Occipital lobe (tissue), 1 donor: ENCODE measurements at regions not wholly inside any gene's neighbourhood (a gene's known extent, or its start where the extent isn't known, plus 50 kb on each side); places are given as distances from the start of the nearest gene placed in this dataset.
A peak's percentile ranks its signal among the peaks of the same experiment; 100 is the strongest.

Source experiments
- DNase-seq: peaks from one replicate; lab custom pipeline; 2025; lab: John Stamatoyannopoulos, UW

DNA sequence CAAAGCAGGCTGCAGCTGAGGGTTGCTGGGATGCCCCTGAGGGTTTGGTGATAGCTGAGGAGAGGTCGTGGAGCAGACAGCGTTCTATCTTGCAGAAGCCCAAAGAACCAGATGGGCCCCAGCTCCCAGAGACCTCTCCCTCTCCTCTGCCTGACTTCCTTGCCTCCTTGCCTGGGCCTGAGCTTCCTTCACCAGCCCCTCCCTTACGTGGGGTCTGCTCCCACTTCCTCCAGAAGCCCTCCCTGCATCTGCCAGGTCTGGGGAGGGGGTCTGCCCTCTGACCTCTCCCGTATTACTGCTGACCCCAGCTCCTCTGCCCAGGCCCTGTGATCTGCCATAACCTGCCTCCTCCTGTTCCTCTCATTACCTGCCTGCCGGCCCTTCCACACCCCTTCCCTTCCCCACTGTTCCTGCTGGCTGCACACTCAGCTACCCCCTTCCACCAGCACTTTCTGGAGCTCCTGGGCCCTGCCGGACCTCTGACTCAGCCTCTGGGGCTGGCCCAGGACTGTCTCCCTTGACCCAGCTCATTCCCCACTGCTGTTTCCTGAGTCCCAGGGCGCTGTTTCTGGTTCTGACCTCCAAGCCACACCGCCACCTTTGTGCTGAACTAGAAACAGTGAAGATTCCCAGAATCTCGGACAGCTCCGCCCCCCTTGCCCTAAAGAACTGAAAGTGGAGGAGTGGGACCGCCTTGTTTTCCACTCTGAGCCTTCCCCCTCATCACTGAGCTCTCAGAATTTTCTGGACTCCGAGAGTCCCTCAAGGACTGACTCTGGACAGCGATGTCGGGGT, 237.7 kb upstream of the C1orf174 start:
- DNase-seq, result no peak

DNA sequence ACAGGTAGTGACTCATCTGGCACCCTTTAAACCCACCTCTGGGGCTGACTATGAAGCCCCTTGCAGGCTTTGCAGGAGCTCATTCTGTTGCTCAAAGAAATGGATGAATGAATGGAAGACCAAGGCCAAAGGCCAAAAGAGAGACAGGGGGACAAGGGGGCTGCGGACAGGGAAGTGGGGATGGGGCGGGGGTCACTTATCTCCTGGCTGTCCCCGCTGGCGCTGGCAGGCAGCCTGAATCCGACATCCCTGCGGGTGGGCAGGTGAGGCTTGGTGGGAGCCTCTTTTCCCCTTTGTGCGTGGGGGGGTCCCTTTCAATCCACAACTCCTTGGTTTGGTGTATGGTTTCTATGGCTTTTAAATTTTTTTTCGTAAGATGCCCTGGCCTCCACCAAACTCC, 239.6 kb upstream of the C1orf174 start:
- DNase-seq, result no peak

DNA sequence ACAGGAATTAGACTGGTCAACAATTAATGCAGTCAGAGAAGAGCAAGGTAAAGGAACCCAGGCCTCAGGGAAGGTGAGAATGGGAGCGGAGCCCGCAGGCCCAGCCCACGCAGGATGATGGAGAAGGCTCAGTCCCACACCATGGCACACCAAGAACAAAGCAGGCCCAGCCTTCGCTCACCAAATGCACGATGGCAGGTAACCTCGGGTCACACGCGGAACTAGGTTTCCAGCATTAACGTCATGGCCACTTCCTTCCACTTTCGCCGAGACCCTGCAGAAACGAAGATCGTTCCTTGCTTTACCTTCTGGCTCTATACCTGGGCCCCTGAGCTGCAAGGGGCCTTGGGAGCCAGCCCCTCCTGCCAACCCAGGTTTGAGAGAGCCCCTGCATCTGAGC, 240.2 kb upstream of the C1orf174 start:
- DNase-seq, result no peak

DNA sequence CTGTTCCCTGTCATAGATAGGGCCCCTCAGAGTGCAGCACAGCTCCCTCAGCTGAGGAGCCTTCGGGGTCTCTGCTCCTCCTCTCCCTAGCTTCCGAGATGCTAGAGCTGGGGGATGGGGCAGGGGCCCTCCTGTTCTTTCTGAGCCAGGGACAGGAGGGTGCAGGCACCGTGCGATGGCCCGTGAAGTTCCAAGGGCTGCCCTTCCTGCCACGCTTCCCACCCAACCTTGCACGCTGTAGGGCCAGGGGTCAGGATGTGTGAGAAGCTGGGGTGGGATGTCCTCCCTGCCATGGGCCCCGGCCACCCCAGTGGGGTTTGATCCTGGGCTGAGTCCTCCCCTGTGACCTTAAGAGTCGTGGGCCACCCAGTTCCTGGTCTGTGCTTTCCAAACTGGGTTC, 240.7 kb upstream of the C1orf174 start:
- DNase-seq, result no peak

DNA sequence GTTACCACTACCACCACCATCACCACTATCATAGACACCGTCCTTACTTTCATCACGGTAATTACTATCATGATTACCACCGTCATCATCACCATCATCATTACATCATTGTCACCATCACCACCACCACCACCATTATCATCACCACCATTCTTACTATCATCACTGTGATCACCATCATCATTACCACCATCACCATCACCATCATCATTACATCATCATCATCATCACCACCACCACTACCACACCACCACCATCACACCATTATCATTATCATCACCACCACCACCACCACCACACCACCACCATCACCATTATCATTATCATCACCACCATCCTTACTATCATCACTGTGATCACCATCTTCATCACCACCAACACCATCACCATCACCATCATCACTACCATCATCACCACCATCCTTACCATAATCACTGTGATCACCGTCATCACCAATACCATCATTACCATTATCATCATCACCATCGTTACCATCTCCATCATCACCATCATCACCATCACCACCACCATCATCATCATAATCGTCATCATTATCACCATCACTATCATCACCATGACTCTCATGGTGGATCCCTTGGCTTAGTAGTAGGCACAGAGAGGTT, 244.4 kb upstream of the C1orf174 start:
- no peak for DNase-seq

DNA sequence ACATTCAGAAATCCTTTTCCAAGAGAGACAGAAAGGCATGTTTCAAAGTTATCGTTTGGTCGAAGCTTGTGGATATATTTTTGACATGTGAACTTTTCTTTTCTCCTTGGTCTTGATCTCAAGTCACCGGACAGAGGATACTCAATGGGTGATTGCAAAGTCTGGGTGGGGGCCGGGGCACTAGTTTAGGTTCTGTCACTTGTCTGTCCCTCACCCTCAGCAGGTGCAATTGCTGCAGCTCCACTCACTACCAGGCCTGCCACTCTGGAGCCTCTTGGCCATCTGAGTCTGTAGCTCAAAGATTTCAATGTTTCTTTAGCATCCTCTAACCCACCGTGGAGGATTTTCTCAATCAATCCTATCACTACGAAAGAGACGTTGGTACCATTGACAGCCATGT, 246.0 kb upstream of the C1orf174 start:
- no peak for DNase-seq

DNA sequence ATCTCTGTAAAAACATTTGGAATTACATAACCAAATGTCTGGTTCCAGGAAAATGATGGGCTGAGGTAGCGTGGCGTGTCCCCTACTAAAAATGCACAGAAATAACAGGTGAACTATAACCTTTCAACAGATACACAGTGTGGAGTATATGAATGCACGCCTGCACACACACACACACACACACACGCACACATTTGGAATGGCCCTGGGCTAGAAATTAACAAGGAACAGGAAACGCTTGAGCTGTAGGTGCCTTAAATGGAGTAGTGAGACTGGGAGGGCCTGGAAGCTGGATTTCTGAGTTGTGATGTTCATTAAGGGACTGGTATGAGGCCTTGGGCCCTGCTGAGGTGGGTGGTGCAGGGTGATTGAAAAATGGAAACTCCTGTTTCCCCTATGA, 246.5 kb upstream of the C1orf174 start:
- DNase-seq, result no peak

DNA sequence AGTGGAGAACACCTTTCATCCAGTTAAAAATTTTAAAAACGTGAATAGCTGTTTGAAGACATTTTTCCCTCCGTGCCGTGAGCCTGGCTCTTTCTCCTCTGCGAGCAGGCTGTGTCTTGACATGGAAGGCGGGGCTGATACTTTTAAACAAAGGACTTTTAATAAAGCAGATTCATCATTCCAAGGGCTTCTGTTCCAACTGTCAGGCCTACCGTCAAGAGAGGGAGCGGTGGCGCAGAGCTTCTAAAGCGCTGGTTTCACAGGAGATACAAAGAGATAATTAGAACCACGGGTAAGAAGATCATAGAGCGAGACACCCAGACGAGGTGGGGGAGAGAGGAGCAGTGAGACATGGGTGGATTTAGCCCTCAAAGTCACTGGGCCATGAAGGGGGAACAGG, 247.4 kb upstream of the C1orf174 start:
- no peak for DNase-seq

DNA sequence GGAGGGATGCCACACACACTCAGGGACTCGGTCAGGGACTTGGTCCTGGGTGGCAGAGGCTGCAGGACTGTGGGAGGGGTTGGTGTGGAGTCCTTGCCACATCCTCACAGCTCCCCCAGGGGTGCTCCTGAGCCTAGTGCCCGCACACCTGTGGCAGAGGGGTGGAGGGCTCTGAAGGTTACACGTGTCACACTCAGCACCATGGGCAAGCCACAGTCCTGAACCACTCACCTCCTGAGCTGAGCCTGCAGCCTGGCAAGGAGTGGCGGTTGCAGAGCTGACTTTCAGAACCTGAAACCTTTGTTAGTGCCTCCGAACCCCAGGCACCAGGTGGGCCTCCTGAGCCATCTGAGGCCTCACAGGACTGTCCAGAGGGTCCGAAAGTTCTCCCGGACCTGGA, 249.2 kb upstream of the C1orf174 start:
- DNase-seq, result no peak

DNA sequence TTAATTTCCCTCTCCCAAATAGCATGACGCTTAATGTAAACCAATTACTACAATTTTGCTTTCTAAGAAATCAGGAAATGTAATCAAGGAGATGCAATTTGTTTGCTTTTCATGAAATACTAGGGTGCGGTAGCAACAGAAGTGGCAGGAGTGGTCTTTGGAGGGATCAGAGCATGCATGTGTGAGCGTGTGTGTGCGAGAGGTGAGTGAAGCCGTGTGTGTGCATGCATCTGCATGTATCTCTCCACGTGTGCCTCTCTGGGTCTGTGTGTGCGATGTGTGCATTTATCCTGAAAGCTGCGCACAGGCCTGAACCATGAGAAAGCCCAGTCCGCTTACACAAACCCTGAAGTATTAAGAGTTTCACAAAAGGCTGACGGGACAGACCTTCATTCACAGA, 249.8 kb upstream of the C1orf174 start:
- no peak for DNase-seq

DNA sequence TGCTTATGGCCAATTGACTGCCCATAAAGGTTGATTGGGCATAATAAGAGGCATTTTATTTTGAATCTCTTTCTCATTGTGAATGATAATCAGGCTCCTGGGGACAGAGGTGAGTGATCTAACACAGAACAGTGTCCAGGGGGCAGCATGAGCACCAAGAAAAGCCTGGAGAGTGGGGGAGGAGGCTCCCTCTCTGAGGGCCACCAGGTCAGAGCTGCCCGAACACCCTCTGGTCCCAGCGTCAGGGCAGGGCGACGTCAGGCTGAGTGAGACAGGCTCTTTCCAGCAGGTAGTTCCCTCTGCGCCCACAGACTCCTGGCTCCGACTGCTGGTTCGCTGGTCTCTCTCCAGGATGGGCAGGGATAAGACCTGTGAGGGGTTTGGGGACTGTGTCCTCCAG, 250.2 kb upstream of the C1orf174 start:
- no peak for DNase-seq

DNA sequence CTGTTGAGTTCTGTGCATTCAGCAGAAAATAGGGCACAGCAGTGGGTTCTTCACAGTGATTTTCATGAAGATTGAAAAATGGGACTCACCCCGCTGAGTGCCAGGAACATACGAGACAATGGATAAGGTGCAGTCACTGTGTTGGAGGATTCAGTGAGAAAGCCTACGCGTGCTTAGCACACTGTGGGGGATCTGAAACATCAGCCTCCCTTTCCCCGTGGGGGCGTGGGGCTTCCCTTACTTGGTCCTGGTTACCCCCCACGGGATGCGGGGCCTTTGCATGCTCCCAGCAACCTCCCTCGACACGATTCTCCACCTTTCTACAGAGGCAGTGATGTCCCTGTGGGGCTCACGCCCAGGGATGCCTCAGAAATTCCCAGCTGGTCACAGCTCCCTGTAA, 252.2 kb upstream of the C1orf174 start:
- no peak for DNase-seq

DNA sequence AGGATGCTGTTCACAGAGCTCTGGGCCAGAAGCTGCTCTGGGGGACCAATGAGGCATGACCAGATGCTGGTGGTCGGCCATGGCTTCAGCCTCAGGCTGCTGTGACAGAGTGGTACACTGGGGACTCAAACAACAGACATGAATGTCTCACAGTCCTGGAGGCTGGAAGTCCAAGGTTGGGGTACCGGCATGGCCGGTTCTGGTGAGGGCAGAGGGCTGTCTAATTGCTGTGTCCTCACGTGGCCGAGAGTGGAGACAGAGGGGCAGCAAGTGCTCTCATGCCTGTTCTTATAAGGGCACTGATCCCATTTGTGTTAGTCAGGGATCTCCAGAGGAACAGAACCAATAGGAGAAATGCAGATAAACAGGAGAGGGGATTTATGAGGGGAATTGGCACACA, 253.5 kb upstream of the C1orf174 start:
- DNase-seq, result no peak

DNA sequence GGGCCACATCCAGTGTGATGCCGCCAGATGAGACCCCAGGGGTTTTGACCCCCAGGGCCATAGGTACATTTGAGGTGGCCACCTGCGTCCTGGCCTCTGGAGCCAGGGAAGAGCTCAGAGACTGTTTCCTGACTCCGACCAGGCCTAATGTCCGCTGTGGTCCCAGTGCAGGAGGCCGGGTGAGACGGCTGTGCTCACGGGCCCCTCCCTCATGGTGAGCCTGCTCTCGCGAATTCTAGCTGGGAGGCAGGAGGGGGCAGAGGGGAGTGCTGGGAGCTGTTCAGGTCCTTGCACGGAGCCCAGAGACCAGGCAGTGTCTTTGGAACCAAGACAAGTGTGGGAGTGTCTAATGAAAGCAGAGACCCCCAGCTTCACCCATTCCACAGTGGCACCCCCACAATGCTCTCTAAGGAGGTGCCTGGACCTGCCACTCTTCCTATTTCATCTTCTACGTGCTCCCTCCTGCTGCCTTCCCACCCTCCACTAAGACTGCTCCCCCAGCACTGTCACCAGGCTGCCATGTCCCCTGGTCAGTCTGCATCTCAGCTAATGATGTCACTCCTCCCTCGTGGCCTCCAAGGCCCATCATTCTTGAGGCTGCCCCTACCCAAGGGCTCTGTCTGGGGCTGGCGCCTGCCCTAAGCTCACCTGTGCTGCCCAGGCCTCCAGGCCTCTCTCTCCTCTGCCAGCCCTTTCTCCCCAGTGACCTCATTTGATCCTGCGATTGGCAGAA, 256.3 kb upstream of the C1orf174 start:
- no peak for DNase-seq

DNA sequence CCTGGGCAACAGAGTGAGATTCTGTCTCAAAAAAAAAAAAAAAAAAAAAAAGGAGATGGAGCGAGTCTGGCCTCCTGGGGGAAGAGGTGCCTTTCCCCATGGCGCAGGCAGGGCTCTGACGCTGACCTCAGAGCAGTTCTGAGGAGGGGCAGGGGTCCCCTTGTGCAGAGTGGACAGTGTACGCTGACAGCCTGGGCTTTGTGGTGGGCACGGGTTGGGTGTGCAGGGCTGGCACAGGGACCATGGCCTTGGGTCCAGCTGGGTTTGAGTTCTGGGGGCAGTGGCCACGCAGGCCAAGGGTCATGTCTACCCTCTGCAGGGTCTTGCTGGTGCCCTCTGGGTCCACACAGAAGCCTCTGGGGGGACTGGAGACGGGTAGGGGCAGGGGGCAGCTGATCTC, 260.1 kb upstream of the C1orf174 start:
- no peak for DNase-seq

DNA sequence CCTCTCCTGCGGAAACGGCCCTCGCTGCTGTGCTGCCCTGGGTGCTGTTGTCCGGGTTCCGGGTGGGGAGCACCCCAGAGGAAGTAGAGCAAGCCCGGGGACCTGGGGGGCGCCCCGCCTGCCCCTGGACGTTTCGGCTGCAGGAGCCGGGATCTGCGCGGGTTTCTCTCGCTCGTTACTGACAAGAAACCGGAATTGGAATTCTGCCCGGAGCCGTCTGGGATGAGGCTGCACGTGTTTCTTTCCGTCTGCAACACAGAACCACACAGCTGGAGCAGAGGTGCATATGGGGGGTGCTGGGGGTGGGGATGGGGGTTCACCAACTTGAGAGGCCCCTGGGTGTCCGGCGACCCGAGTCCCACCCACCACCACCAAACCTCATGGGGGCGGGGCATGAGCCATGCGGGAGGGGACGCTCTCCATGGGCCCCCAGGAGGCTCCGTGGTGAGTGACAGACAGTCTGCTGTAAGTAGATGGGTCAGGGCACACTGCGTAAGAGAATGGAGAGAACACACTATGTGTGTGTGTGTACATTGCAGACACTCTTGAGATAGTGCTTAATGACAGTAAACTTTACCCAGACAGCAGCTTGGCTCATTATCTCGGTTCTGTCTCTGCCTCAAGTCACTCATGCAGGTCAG, 261.4 kb upstream of the C1orf174 start:
- DNase-seq, result no peak

DNA sequence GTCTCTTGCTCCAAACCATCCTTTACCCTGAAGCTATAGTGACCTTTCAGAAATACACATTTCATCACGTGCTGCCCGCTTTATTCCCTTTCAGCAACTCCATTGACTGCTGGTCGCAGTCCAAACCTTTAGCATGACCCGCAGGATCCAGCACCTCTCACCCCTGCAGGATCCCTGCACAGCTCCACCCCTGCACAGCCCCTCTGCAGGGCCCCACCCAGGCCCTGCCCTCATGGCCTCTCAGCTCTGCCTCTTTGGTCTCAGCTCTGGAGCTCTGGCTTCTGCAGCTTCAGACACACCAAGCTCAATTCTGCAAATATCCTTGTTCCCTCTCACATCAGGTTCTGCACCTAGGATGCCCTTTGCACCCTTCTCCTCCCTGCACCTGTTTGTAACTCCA, 264.9 kb upstream of the C1orf174 start:
- DNase-seq, result no peak

DNA sequence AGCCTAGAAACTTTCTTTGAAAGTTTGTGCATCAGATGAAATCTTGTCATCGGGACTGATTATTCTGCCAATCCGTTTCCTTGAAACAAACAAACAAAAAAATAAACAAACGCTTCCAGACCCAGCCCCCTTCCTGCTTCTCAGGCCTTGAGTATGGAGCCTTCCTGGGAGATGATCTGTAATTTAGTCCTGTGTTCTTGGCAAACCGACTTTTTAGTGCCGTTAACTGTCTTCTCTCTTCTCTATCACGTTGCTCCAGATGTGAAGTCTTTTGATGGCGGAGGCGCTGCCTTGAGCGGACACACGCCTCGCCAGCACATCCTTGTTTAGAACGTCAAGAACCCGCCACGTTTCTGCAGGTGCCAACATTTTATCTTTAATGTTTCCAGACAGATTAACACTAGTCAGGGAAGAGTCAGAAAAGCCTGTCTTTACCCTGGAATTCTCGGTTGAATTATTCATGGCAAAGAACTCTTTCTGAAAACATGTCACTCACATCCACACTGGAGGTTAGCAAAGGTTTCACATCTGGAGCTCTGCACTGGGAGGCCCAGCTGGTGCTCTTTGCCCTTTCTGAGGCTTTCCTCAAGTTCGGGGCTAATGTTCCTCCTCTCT, 265.7 kb upstream of the C1orf174 start:
- DNase-seq, result no peak

DNA sequence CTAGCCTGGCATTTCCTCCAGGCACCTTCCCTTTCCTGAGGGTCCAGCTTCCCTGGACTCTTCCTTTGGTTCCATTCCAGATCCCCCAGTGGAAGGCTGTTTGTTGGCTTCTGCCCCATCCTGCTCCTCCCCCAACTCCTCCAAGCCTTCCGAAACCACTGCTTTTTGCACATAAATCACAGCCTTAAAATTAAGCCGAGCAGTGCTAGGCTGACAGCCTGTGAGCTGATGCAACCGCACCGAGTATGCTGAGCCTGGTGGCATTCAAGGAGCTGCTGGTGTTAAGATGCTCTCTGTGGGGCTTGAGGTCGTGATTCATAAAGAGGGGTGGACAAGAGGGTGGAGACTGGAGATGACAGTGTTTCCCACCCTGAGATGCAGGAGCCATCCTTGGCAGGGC, 266.6 kb upstream of the C1orf174 start:
- no peak for DNase-seq

DNA sequence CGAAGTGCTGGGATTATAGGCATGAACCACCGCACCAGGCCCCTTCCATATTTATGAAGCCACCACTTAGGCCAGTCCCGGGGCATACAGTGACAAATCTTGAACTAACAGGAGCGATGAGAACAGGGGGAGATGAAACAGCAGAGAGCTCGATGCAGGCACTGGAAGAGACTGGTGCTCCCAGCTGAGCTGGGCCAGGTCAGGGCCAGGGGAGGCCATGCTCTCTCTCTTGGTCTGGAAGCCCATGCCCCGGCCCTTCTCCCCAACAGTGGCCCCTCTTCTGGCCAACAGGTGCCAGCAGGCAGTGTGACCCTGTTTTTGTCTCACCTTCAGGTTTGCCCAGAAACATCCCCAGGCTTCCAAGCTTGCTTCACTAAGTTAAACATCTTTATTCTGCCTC, 269.9 kb upstream of the C1orf174 start:
- DNase-seq, result no peak

DNA sequence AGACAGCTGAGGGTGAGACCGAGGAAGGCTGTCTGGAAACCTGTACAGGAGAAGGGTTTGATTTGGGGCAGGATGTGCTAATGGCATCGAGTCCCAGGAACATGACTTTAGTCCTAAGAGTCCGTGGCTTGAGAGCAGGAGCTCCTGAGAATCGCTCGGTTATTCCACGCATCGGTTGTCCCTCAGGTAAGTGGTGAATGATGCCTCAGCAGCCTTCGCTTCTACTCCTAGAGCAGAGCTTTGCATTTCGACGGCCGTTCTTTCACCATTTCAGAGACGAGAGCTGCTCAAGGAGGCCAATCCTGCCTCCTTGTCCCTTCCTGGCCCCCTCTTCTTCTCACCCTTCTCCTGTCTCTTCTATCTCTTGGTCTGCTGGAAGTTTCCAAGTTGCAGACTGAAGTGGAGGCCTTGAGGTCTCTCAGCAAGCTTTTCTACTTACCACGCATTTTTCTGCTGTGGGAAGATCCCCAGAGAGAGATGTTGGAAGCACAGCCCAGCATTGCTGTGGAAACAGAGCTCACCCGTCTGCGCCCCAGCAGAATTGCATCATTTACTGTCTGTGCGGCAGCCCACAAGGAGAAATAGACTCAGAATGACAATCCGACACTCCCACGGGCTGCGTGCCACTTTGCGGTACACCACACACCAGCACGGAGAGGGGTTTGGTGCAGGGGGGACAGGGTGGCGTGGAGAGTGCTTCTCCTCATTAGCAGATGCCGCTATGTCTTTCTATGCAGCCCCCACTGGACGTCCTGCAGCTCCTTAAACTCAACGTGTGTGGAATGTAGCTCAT, 270.7 kb upstream of the C1orf174 start:
- DNase-seq, result peak; percentile 16
